ENCODE measurements at regions not wholly inside any gene's neighbourhood (a gene's known extent, or its start where the extent isn't known, plus 50 kb on each side); places are given as distances from the start of the nearest gene placed in this dataset.

- Histone ChIP-seq H3K4me1 (ENCODE audit: insufficient read depth, low read length) (peaks cover 3% of the 10 kb centered on the region), H3K36me3 (ENCODE audit: insufficient read depth, low read length) (no peaks in the 10 kb centered on the region), H3K9me3 (ENCODE audit: low read length) (no peaks in the 10 kb centered on the region), H3K27me3 (ENCODE audit: insufficient read depth, low read length) (no peaks in the 10 kb centered on the region), H2AFZ (ENCODE audit: low read depth, low read length) (no peak overlapping the region), H3K4me3 (ENCODE audit: low read length) (no peak overlapping the region)
Observed at GRCh38 chr14:44339231-44339630, 167.9 kb downstream of the FSCB start.

- H3K9me3 ChIP-seq (ENCODE audit: low read length) = no peaks in the 10 kb centered on the region
- H3K4me3 ChIP-seq (ENCODE audit: low read length) = no peak overlapping the region
- no peaks in the 10 kb centered on the region for H3K27me3 ChIP-seq (ENCODE audit: insufficient read depth, low read length)
- H3K36me3 ChIP-seq (ENCODE audit: insufficient read depth, low read length) = no peaks in the 10 kb centered on the region
- H3K4me1 ChIP-seq (ENCODE audit: insufficient read depth, low read length) = no peaks in the 10 kb centered on the region
- H2AFZ ChIP-seq (ENCODE audit: low read depth, low read length) = no peak overlapping the region
Observed at GRCh38 chr14:44317441-44317746, 189.7 kb downstream of the FSCB start.

DNA sequence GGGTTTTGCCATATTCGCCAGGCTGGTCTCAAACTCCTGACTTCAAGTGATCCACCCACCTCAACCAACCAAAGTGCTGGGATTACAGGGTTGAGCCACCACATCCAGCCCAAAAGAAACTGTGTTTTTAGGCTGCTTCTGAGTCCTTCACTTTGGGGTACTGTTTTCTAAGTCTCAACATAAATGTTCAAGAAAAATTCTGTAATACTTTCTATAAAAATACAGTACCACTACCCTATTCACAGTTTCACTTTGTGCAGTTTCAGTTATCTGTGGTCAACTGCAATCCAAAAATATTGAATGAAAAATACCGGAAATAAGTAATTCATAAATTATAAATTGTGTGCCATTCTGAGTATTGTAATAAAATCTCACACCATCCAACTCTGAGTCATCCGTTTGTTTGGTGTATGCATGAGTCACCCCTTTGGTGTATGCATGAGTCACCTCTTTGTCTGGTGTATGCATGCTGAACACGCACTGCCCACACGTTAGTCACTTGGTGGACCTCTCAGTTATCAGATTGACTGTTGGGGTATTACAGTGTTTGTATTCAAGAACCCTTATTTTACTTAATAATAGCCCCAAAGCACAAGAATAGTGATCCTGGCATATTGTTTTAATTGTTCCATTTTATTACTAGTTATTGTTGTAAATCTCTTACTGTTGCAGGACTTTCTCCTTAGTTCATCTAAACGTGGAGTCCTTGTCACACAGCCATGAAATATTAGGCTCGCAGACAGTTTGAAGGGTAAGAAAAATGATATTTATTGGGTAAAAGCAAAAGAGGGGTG lies 190.2 kb downstream of the FSCB start:
- H3K36me3 ChIP-seq (ENCODE audit: insufficient read depth, low read length) = no peaks in the 10 kb centered on the region
- no peaks in the 10 kb centered on the region for H3K27me3 ChIP-seq (ENCODE audit: insufficient read depth, low read length)
- H3K4me3 ChIP-seq (ENCODE audit: low read length) = no peak overlapping the region
- no peaks in the 10 kb centered on the region for H3K9me3 ChIP-seq (ENCODE audit: low read length)
- no peak overlapping the region for H2AFZ ChIP-seq (ENCODE audit: low read depth, low read length)
- H3K4me1 ChIP-seq (ENCODE audit: insufficient read depth, low read length) = no peaks in the 10 kb centered on the region

DNA sequence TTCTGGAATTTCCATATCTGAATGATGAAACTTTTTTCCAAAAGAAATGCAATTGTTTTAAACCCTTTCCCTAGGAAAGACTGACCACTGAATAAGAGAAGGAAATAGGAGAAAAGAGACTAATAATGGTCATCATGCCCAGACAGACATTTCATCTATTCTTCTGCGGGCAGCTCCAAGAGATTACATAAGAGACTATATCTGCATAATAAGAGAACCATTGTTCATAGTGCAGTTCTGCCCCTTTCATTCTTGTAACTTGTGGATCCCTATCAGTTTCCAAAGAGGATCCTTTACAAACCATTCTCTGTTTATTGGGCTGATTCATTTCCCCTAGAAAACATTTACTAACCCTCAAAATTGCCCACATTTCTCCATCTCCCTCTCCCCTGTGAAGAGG lies 197.8 kb downstream of the FSCB start:
- H3K27me3 ChIP-seq (ENCODE audit: insufficient read depth, low read length) = no peaks in the 10 kb centered on the region

GRCh38 chr14:44300916-44301315 lies 206.2 kb downstream of the FSCB start:
- Histone ChIP-seq H3K4me1 (ENCODE audit: insufficient read depth, low read length) (no peaks in the 10 kb centered on the region), H3K9me3 (ENCODE audit: low read length) (no peaks in the 10 kb centered on the region), H3K27me3 (ENCODE audit: insufficient read depth, low read length) (no peaks in the 10 kb centered on the region), H3K36me3 (ENCODE audit: insufficient read depth, low read length) (no peaks in the 10 kb centered on the region), H3K4me3 (ENCODE audit: low read length) (no peak overlapping the region), H2AFZ (ENCODE audit: low read depth, low read length) (no peak overlapping the region)

More for the DNA sequence above, 197.8 kb downstream of the FSCB start:
- H3K4me1 ChIP-seq (ENCODE audit: insufficient read depth, low read length) = no peaks in the 10 kb centered on the region
- H3K9me3 ChIP-seq (ENCODE audit: low read length) = no peaks in the 10 kb centered on the region
- H3K4me3 ChIP-seq (ENCODE audit: low read length) = no peak overlapping the region
- H2AFZ ChIP-seq (ENCODE audit: low read depth, low read length) = no peak overlapping the region
- no peaks in the 10 kb centered on the region for H3K36me3 ChIP-seq (ENCODE audit: insufficient read depth, low read length)

- Histone ChIP-seq H3K27me3 (ENCODE audit: insufficient read depth, low read length) (no peaks in the 10 kb centered on the region), H2AFZ (ENCODE audit: low read depth, low read length) (no peak overlapping the region), H3K36me3 (ENCODE audit: insufficient read depth, low read length) (no peaks in the 10 kb centered on the region), H3K4me1 (ENCODE audit: insufficient read depth, low read length) (no peaks in the 10 kb centered on the region), H3K4me3 (ENCODE audit: low read length) (no peak overlapping the region), H3K9me3 (ENCODE audit: low read length) (no peaks in the 10 kb centered on the region)
Observed at GRCh38 chr14:44297437-44297836, 209.6 kb downstream of the FSCB start.

DNA sequence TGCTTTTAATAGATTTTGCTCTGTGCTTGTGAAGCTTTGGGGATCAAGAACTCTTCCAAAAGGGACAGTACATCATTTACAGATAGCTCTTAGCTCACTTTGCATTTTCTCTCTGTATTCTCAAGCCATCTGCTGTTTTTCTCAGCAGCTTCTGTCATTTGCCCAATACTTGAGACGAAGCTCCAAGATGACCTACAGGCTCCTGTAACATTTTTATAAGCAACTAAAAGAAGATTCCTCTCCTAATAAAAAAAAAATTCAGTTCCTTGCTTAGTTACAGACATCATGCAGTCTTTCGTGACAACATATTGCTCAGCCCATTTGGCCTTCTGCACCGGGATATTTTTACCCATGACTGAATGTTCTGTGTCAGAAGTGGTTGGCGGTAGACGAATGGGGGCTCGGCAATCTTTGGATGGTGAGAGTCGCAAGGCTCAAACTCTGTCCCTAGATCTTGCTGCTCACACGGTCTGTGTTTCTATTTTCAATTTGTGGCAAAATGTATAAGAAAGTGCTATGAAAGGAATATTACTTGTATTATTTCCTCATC lies 215.6 kb downstream of the FSCB start:
- Histone ChIP-seq H2AFZ (ENCODE audit: low read depth, low read length) (no peak overlapping the region), H3K36me3 (ENCODE audit: insufficient read depth, low read length) (no peaks in the 10 kb centered on the region), H3K9me3 (ENCODE audit: low read length) (no peaks in the 10 kb centered on the region), H3K27me3 (ENCODE audit: insufficient read depth, low read length) (no peaks in the 10 kb centered on the region), H3K4me1 (ENCODE audit: insufficient read depth, low read length) (no peaks in the 10 kb centered on the region), H3K4me3 (ENCODE audit: low read length) (no peak overlapping the region)

DNA sequence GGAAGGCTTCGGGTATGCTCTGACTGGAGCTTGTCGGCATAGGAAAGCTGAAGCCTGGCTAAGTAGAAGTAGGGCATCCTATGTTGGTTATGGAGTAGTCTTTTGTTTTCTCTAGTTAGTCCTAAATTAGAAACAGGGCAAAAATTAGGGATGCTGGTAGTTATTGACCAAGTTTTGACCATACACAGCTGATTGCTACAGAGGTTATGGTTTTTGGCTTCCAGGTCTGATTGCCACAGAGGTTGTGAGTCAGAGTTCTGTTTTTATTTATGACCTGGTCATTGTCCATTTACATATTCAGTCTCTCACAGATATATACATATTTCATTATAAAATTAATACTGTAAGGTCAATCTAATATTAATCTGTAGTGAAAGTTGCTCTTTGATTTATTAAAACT lies 219.2 kb downstream of the FSCB start:
- Histone ChIP-seq H3K9me3 (ENCODE audit: low read length) (no peaks in the 10 kb centered on the region), H3K36me3 (ENCODE audit: insufficient read depth, low read length) (no peaks in the 10 kb centered on the region), H3K4me3 (ENCODE audit: low read length) (no peak overlapping the region), H3K4me1 (ENCODE audit: insufficient read depth, low read length) (no peaks in the 10 kb centered on the region), H2AFZ (ENCODE audit: low read depth, low read length) (no peak overlapping the region), H3K27me3 (ENCODE audit: insufficient read depth, low read length) (no peaks in the 10 kb centered on the region)

GRCh38 chr14:44286201-44286600 lies 220.9 kb downstream of the FSCB start:
- Histone ChIP-seq H3K4me1 (ENCODE audit: insufficient read depth, low read length) (no peaks in the 10 kb centered on the region), H3K9me3 (ENCODE audit: low read length) (no peaks in the 10 kb centered on the region), H3K4me3 (ENCODE audit: low read length) (no peak overlapping the region), H2AFZ (ENCODE audit: low read depth, low read length) (no peak overlapping the region), H3K36me3 (ENCODE audit: insufficient read depth, low read length) (no peaks in the 10 kb centered on the region), H3K27me3 (ENCODE audit: insufficient read depth, low read length) (no peaks in the 10 kb centered on the region)

- no peak overlapping the region for H3K4me3 ChIP-seq (ENCODE audit: low read length)
- H3K27me3 ChIP-seq (ENCODE audit: insufficient read depth, low read length) = no peaks in the 10 kb centered on the region
- no peak overlapping the region for H2AFZ ChIP-seq (ENCODE audit: low read depth, low read length)
- no peaks in the 10 kb centered on the region for H3K4me1 ChIP-seq (ENCODE audit: insufficient read depth, low read length)
- H3K36me3 ChIP-seq (ENCODE audit: insufficient read depth, low read length) = no peaks in the 10 kb centered on the region
- no peaks in the 10 kb centered on the region for H3K9me3 ChIP-seq (ENCODE audit: low read length)
Observed at GRCh38 chr14:44283836-44284235, 223.2 kb downstream of the FSCB start.

- H3K4me1 ChIP-seq (ENCODE audit: insufficient read depth, low read length) = no peaks in the 10 kb centered on the region
- no peak overlapping the region for H2AFZ ChIP-seq (ENCODE audit: low read depth, low read length)
- H3K9me3 ChIP-seq (ENCODE audit: low read length) = no peaks in the 10 kb centered on the region
- H3K4me3 ChIP-seq (ENCODE audit: low read length) = no peak overlapping the region
- no peaks in the 10 kb centered on the region for H3K36me3 ChIP-seq (ENCODE audit: insufficient read depth, low read length)
- no peaks in the 10 kb centered on the region for H3K27me3 ChIP-seq (ENCODE audit: insufficient read depth, low read length)
Observed at GRCh38 chr14:44279357-44279756, 227.7 kb downstream of the FSCB start.

GRCh38 chr14:44271637-44272036 lies 235.4 kb downstream of the FSCB start:
- Histone ChIP-seq H3K36me3 (ENCODE audit: insufficient read depth, low read length) (no peaks in the 10 kb centered on the region), H2AFZ (ENCODE audit: low read depth, low read length) (no peak overlapping the region), H3K4me1 (ENCODE audit: insufficient read depth, low read length) (no peaks in the 10 kb centered on the region), H3K4me3 (ENCODE audit: low read length) (no peak overlapping the region), H3K9me3 (ENCODE audit: low read length) (no peaks in the 10 kb centered on the region), H3K27me3 (ENCODE audit: insufficient read depth, low read length) (no peaks in the 10 kb centered on the region)

DNA sequence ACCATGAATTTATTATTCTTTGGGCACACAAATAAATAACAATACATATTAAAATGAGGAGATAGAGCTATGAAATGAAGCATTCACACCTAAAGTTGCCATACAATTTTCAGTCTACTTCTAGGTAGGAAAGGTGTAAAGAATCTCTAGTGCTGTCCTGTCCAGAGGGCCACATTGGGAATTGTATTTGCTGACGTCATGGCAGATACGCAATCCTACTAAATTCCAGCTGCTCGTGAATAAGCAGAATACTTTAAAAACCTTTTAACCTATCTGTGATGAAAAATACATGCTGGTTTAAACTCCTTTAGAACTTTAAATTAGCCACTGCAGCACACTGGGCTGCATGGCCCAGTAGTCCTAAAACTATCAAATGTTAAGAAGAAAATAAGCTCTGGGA lies 236.1 kb downstream of the FSCB start:
- H3K4me3 ChIP-seq (ENCODE audit: low read length) = no peak overlapping the region
- no peaks in the 10 kb centered on the region for H3K27me3 ChIP-seq (ENCODE audit: insufficient read depth, low read length)
- no peaks in the 10 kb centered on the region for H3K36me3 ChIP-seq (ENCODE audit: insufficient read depth, low read length)
- no peak overlapping the region for H2AFZ ChIP-seq (ENCODE audit: low read depth, low read length)
- no peaks in the 10 kb centered on the region for H3K4me1 ChIP-seq (ENCODE audit: insufficient read depth, low read length)
- H3K9me3 ChIP-seq (ENCODE audit: low read length) = no peaks in the 10 kb centered on the region

- no peak overlapping the region for H3K4me3 ChIP-seq (ENCODE audit: low read length)
- no peak overlapping the region for H2AFZ ChIP-seq (ENCODE audit: low read depth, low read length)
- no peaks in the 10 kb centered on the region for H3K9me3 ChIP-seq (ENCODE audit: low read length)
- no peaks in the 10 kb centered on the region for H3K4me1 ChIP-seq (ENCODE audit: insufficient read depth, low read length)
- no peaks in the 10 kb centered on the region for H3K36me3 ChIP-seq (ENCODE audit: insufficient read depth, low read length)
- H3K27me3 ChIP-seq (ENCODE audit: insufficient read depth, low read length) = no peaks in the 10 kb centered on the region
Observed at GRCh38 chr14:44265246-44265645, 241.8 kb downstream of the FSCB start.

All from neuron (in vitro differentiated cells).